ENCODE measurements at regions not wholly inside any gene's neighbourhood (a gene's known extent, or its start where the extent isn't known, plus 50 kb on each side); places are given as distances from the start of the nearest gene placed in this dataset.
"Not testable (repeated sequence)": the region's sequence is repeated elsewhere in the genome, so short reads cannot be mapped to it uniquely, and the experiment has no call there.

DNA sequence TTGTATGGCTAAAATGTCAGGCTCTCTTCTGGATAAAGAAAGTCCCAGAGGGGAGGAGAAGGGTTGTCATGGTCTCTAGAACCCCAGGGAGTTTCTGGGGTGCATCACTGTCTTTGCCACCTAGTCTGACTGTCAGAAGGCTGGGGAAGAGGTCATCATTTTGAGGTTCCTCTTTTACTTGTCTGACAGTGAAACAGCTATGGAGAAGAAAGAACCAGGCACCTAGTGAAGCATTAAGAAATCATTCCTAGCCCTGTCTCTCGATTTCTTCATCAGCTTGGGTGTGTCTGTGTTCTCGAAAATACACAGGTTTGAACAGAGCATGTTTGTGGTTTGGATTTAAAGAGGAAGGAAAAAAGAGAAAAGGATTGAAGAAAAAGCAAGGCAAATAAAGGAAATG is 158.7 kb upstream of the LRIG3 start:
- no peak for DNase-seq

DNA sequence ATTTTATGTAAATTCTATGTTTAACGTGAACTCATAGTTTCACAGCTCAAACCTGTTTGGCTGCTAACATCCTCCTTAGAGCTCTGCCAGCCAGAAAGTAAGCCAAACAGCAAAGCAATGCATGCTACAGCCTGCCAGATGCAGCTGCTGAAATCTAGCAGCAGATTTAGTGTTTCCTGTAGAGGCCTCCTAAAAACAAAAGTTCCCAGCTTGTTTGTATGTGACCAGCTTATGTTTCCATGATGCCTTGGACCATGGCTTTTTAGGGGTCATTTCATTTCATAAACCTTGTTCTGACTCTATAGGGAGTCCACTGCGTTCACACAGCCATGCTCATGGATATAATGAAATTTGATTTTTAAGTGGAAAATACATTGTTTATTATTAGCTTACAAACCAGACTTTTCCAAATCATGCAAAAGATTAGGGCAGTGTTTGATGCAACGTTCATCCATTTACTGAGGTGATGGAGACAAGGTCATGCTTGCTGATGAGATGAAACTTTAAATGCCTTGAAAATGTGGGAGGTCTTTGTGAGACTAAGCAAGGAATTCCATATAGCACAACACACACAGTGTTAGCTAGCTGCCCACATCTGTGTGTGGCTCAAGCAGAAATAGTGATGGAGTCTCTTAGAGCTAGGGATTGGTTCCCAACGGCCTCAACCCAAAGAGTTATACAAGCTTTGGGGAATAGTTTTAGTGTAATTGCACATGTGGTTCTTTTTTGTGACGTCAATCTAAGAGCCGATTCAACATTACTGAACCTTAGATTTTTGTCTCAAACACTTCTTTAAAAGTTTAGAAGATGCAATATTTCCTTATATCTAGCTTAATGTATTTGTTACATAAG is 157.5 kb upstream of the LRIG3 start:
- DNase-seq, result no peak

DNA sequence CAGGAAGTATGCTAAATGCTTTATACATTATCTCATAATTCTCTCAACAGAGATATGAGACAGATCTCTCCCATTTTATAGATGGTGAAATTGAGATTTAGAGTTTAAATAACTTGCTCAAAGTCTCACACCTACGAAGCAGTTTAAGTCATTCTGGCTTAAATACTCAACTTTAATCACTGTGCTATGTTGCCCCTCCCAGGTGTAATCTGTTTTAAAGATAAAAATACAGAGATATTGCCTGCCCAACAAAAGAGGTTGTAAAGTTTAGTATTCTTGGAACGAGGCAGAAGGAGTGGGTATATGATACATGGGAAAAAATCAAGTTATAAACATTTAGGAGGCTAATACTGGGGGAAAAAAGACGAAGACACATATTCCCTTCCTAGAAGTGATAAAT is 156.8 kb upstream of the LRIG3 start:
- no peak for DNase-seq

DNA sequence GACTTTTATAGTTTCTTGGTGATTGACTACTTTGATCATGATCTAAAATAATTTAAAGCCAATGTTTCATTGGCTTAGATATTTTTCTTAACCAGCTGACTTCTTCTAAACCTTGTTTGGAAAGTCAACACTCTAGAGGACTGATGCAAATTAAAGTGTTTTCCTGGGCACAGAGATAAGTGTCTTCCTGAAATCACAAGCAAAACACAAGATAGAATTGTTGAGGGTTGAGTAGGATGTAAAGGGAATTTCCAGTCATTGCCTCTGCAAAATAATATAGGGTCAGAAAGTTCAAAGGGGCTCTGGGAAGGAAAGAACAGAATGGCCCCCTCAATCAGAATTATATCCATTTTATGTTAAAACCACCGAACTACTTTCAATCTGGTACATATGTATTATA is 156.3 kb upstream of the LRIG3 start:
- DNase-seq, result no peak

DNA sequence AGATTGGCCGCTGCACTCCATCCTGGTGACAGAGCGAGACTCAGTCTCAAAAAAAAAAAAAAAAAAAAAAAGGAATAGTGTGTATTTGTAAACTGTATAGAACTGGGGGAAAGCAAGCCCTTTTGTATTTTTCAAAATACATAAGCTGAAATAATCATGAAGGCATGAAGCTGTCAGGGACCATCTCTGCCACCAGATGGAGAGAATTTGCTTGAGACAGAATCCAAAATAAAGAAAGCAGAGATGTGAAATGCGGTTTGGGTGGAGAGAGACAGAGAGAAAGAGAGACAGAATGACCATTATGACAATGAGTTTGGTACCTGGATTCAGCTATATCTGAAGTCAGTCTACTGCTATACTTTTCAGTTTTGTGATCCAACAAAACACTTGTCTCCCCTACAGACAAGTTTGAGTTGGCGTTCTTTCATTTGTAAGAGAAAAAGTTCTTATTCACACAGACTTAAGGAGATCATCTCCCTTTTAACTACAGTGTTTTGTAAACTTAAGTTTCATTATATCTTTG is 155.7 kb upstream of the LRIG3 start:
- DNase-seq, result no peak

DNA sequence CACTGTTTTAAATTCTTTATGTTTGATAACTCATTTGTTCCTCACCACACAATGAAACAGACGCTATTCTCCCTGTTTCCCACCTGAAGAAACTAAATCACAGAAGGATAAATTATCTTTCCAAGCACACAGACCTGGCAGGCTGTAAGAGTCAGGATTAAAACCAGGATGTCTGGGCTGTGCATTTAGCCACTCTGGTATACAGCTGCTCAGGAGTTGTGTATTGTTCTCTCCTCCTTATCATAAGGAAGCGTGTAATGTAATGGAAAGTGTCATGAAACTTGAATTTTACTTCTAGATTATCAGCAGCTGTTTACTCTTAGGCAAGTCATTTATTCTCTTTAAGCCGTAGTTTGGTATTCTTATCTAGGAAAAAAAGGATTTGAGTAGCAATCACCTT is 154.8 kb upstream of the LRIG3 start:
- DNase-seq, result no peak

DNA sequence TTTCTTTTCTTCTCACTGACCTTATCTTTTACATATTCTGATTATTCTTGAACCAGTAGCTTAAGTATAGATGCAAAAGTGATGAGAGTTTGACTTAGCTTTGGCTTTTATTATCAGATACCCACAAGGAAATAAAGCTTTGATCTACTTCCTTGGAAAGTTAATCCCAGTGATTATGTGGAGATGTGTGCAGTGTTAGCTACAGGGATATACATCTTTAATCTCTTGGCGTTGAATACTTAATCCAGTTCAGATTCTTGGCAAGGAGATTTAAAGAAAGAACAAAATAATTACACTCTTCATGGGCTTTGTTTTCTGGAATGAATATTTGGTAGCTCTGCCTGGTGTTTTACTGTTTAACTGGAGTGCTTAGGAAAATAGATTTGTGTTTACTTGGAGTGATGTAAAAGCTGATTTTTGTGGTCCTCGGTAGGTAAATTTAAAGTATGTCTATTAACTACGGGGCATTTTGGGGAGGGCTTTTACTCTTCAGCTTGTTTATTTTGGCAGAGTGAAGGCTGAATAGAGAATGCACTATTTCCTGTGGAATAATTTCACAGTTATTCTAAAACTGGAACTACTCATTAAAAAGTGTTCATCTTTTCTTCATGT is 150.1 kb upstream of the LRIG3 start:
- DNase-seq, result no peak

DNA sequence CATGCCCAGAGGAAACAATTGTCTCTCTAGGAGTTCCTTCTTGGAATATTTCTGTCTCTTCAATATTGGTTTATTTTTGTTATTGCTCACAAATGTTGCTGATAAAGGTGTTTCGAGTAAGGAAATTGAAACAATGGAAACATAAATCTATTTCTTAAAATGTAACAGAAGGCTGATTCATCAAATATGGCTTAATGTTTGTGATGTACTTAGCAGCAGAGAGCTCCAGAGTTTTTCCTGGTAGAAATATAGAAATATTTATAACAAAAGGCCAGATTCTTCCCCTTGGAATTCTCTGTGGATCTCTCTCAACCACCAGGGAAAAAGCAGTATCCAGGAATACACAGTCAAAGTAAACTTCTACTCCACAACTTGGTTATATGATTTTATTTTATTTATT is 149.2 kb upstream of the LRIG3 start:
- DNase-seq, result no peak

DNA sequence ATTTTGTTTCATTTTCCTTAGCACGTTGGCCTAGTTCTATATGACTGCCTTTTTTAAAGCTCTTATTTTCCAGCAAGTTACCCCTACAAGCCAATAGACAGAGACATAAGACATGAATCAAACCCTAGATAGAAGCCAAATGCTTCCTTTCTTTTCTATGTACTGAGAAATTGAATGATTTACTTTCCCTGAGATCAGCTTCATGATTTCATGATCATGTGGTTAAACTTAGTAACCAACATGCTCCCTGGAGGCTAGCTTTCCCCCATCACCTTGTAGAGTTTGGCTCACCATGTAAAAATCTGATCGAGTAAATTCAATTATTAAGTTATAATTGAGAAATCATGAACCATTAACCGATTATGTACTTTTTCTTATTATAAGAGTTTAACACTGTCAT is 148.1 kb upstream of the LRIG3 start:
- DNase-seq, result no peak

DNA sequence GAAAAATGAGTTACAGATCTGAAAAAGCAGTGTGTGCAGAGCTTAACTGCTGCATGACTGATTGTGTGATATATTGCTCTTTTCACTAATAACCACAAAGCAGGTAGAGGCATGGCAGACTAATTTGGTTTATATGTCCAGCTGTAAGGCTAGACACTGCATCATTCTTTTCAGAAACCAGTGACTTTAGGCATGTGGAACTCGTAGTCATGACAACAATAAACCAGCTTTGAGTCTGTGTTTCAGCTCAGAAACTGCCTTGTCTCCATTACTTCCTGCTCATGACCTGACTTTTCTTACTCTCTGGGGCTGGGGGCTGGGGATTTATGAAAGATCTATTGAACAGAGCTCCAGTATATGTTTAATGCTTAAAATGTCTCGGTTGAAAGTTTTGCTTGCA is 146.8 kb upstream of the LRIG3 start:
- DNase-seq, result no peak

DNA sequence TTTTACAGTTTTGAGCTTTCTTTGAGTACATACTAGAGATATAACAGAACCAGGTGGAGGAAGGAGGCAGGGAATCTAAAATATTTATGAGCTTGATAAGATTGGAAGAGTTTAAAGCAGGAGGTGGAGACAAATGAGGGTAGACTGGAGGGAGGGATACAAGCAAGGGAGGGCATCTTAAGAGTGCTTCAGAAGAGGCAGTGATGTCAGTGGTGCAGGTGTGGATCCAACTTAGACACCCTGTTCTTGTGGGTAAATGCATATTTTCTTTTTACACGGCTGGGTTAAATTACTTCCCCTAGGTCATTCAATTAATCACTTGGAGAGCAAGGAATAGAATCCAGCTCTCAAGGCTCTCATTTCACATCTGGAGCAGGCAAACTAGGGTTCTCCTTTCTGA is 146.1 kb upstream of the LRIG3 start:
- DNase-seq, result no peak

DNA sequence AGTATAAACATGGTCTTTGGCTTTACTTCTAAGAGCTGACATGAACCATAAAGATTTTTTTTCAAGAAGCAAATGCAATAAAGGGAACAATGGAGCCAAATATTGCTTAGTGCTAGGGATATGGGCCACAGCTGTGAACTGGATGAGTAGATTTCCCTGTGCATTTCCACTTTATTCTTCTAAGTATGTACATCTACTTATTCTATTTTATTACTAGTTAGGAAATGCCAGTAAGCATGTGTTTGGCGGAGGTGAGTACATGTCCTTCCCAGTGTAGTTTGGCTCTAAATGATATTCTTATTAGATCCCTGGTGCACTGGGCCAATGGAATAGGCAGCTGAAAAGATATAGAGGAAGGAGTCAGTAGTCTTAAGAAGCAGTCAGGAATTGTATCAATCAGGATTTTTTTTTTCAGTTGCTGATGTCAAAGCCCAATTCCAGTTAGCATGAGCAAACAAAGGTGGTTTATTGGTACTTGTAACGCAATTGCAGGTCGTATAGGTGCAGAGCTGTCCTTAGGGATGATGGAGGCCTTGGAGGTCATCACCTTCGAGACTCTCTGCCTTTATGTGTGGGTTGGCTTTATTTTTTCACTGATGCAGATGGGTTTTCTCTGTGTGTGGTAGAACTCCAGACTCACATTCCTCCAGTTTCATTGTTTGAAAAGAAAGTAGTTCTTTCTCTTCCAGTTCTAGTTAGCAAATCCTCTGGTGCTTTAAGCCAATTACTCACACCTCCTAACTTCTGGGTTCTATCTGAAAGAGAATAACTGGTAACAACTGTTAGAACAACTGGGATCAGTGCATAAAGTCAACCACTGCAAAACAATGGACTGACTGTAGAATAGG is 139.0 kb upstream of the LRIG3 start:
- DNase-seq, result no peak

DNA sequence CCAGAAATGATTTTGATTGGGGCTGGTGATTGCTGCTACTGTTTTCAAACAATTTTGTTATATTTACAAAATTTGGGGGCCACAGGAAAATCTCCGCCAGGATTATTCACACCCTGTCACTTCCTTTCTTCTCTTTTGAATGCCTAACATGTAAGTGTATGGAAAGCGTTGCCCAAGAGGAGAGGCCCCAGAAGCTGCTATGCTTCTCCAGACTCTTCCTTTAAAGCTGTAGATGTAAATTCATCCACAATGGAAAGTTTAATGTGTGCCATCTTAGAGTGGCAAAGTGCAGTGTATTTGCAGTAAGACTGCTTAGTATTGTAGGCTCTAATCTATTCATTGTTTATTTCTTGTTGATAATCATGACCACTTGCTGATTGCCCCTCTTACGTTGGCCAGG is 136.7 kb upstream of the LRIG3 start:
- DNase-seq, result no peak

DNA sequence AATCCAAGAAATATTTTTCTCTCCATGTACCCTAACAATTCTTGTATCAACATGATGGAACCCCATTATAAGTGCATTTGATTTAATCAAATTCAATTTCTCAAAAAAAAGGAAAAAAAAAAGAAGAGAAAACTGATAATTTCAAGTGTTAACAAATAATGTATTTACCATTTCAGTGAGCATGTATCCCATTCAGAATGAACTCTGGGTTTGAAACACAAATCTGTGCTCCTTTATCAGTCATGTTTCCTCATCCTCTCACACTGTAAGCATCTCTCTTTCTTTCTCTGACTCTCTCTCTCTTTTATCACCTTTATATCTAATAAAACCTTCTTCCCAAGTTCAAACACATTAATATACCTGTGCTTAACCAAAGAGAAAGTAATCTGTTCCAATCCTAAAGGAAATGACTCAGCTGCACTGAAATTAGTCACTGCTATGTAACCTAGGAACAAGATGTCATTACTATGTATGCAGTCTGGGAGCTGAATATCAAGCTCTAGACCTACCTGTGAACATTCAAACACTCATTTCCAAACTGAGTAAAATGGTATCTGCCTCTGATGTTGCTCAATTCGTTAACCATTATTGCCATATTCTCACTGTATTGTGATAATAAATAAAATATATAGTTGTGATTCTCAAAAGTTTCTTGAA is 135.0 kb upstream of the LRIG3 start:
- no peak for DNase-seq

DNA sequence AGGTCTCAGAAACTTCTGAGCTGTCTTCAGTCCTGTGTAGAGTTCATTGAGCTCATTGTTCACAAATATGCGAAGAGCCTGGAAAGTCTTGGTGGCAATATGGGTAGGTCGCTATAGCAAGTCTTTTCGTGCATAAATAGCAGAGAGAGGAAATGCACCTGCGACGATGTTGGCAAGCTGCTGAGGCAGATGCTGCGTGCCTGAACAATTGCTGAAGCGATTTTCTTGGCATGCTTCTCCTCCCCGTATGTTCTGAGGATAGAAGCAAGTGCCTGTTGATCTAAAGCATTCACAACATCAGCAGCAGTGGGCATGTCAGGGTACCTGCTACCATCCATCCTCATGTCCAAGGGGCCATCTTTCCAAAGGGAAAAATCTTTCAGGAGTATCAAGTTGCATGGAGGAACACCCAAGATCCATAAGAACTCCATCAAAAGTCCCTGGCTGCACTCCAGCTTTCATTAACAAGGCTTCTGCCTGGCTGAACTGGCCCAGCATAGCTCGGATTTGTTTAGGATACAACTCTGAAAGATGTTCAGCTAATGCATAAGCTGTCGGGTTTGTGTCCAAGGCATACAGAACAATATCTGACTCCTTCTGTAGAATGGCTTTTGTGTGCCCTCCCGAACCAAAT is 133.1 kb upstream of the LRIG3 start:
- not testable (repeated sequence) for DNase-seq

DNA sequence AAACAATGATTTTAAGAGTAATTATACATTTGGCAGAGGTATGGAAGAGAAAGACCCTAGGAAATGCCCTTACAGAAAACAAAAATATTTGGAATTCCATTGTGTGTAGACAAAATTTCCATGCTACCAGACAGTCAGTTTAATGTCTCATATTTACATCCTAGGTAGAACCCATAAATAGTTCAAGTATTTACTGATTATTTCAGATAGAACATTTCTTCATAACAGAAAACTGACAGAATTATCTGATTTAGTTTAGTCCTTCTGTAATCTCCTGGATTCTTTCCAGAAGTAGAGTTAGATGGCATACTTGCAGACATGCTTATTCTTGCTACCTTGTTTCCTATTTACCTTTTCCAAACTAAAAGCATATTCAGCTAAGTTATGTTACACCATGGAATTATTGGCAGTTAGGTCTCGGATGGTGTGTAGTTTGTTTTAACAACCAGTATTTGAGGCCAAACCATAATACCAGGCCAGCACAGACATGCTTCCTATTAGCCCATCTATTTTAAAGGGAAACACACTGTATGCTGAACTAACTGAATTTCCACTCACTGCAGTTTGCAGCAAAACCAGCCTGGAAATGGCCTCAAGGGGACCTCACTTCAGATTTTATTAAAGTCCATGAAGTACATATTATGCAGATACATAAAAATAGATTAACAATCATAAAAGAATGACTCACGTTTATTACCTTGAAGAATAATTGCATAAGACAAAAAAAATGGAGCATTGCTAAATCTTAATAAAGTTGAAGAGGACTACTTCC is 126.6 kb upstream of the LRIG3 start:
- no peak for DNase-seq

DNA sequence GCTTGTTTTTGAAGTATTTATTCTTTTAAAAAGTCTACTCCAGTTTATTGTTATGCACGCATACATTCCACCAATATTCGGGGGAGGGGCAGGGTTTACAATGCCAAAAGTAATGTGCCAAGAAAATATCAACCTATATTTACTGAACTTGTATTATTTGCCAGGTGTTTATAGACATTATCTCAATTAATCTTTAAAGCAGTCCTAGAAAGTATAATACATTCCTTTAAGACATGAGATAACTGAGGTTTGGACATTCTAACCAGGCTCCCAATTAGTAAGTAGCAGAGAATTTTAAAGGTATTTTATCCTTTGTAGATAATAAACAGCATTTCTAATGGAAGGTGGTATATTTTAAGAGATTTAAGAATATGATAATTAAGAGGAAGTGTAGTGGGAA is 124.5 kb upstream of the LRIG3 start:
- no peak for DNase-seq

DNA sequence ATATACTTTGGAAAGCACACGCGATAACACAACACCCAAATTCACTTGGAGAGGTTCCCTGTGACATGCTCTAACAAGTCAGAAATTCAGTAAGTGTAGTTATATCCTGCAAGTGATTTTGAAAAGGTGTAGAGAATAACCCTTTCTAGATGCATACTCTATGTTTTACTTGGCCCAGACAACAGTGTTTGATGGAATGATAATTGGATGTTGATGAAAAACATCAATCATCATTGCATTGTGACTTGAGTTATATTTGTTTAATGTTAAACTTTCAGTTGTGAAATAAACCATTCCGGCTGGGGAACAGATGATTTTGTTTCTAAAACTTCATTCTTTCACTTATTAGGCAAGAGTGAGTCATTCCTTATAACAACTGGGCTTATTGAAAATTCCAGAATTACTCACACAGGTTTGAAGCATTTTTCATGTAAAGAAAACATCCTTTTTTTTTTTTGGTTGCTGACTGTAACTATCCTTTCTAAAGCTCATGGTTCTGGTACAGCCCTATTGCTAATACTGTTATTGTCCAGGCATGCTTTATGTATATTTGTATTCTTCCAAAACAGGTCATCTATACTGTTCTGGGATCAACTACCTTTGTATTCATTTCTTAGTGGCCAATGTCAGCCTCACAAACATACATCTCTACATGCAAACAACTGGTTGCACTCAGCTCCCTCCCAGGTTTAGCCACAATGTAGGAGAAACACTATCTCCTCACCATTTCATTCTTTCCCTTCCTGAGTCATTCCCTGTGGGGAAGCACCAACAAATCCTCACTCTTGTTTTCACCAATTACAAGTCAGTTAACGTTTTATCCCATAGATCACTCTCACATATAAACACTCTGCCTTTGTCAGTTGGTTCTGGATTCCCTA is 121.2 kb upstream of the LRIG3 start:
- no peak for DNase-seq

DNA sequence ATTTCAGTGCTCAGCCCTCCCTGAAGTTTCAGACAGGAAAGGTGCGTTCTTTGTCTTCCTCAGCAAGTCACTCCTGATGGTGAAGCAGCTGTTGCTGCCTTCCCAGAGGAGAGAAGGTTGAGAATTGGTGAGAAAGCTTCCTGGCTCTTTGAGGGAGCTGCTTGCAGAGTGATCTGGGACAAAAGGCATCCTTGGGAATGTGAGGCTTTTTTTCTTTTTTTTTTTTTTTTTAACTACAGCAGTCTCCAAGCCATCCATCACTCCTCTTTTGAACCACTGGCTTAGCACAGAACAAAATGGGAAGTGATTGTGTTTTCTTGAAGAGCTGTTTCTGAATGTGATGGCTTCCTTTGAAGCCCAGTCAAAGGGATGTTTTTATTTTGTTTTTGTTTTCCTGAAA is 120.4 kb upstream of the LRIG3 start:
- no peak for DNase-seq

DNA sequence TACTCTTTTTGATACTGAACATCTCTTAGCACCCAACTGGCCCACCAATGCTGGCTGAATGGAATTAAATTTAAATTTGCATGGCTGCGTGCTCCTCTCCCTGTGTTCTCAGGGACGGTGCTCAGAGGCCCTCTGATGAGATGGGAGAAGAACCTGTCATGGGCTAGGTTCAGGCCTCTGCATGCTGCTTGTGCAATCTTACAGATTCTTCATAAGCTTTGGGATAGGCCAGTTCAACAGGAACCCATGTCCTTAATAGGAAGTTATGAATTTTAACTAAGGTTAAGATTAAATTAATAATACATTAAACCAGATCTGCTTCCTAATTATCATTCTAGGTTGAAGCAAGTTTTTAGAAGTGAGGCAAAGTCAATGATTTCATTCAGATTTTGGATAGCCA is 119.7 kb upstream of the LRIG3 start:
- no peak for DNase-seq

DNA sequence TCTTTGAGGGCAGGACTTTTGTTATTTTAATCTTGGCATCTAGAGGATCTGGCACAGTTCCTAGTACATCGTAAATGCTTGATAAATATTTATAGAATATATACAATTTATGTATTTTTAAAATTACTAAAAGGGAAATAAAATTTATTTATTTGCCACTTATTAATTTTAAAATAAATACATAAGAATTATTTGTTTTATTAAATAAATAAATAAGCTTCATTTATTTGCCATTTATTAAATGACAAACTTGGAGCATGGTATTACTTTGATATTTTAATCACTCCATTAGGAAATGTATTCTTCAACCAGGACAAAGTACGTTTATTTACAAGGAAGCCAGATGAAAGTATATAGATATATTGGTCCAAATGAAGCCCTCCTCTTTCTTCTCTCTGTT is 118.7 kb upstream of the LRIG3 start:
- DNase-seq, result no peak
